ENCODE measurements at regions not wholly inside any gene's neighbourhood (a gene's known extent, or its start where the extent isn't known, plus 50 kb on each side); places are given as distances from the start of the nearest gene placed in this dataset.

DNA sequence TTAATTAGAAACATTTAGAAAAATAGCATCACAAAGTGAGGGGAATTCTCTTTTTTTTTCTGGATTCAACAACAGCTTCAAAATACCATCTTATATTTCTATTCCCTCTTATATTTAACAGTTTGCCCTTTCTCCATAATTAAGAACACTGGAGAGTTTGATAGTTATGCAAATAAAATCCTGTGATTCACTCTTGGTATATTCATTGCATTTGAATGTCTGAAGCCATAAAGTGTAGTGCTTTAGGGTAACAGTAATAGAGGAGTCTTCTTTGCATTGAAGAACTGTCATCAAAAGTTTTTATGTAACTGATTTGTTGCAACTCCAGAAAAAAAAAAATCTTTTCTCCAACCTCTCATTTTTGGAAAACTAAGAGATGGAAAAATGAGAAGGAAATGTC, 352.0 kb upstream of the GALNTL6 start:
- no peak for DNase-seq (ENCODE audit: extremely low spot score)
- POLR2A ChIA-PET, result no interaction called here
- TF ChIP-seq, protein P1, sequence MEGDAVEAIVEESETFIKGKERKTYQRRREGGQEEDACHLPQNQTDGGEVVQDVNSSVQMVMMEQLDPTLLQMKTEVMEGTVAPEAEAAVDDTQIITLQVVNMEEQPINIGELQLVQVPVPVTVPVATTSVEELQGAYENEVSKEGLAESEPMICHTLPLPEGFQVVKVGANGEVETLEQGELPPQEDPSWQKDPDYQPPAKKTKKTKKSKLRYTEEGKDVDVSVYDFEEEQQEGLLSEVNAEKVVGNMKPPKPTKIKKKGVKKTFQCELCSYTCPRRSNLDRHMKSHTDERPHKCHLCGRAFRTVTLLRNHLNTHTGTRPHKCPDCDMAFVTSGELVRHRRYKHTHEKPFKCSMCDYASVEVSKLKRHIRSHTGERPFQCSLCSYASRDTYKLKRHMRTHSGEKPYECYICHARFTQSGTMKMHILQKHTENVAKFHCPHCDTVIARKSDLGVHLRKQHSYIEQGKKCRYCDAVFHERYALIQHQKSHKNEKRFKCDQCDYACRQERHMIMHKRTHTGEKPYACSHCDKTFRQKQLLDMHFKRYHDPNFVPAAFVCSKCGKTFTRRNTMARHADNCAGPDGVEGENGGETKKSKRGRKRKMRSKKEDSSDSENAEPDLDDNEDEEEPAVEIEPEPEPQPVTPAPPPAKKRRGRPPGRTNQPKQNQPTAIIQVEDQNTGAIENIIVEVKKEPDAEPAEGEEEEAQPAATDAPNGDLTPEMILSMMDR (IDR thresholded peaks at IDR 0.05; ENCODE audit: control extremely low read depth, extremely low read depth, low read depth, missing control alignments), result no peak
- CTCF ChIA-PET, result no interaction called here

DNA sequence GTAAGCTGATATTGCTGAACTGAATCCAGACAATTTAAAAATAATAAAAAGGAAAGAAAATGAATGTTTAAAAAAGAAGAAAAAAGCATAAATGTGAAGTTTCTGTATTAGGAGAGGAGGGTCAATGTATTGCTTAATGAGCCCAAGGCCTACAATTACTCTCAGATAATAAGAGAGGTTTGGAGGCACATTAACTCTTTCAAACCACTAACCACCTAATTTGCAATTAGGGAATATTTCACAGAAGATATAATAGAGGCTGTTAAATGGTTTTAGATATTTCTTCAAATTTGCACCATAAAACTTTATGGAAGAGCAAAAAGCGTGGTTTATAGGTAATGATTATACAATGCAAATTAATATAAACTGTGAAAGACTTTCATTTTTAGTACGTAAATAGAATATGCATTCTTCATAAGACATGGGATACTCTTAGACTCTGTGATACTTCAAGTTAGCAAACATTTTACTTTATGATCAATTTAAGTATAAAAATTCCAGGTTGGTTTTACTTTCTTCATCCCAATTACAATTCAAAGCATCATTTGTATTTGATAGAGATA, 364.2 kb upstream of the GALNTL6 start:
- TF ChIP-seq, protein P1 (IDR thresholded peaks at IDR 0.05; ENCODE audit: control extremely low read depth, extremely low read depth, low read depth, missing control alignments), result no peak
- ChIA-PET CTCF (interaction anchor here (1.2 kb wide), 1 partner anchor 9 kb away, joined by 3 read pairs; no protein-coding TSS in a partner anchor), POLR2A (no interaction called here)
- DNase-seq (ENCODE audit: extremely low spot score), result no peak

DNA sequence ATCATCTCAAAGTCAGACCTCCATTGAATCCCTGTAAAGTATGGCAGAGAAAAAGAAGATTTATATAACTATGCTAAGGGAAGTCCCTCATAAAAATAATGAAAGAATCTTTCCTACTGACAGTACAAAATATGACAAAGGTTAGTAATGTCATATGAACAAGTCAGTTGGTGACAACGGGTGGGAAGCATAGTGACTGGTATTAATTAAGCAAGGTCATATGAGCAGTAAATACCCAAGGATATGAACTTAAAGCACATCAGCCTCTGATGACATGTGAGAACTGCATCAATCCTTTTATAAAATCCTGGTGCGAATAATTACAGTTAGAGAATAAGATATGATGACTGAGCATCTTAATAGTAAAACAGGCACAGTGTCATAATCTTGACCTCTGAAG, 364.8 kb upstream of the GALNTL6 start:
- ChIA-PET POLR2A (no interaction called here), CTCF (no interaction called here)
- TF ChIP-seq, protein P1 (IDR thresholded peaks at IDR 0.05; ENCODE audit: control extremely low read depth, extremely low read depth, low read depth, missing control alignments), result no peak
- no peak for DNase-seq (ENCODE audit: extremely low spot score)

DNA sequence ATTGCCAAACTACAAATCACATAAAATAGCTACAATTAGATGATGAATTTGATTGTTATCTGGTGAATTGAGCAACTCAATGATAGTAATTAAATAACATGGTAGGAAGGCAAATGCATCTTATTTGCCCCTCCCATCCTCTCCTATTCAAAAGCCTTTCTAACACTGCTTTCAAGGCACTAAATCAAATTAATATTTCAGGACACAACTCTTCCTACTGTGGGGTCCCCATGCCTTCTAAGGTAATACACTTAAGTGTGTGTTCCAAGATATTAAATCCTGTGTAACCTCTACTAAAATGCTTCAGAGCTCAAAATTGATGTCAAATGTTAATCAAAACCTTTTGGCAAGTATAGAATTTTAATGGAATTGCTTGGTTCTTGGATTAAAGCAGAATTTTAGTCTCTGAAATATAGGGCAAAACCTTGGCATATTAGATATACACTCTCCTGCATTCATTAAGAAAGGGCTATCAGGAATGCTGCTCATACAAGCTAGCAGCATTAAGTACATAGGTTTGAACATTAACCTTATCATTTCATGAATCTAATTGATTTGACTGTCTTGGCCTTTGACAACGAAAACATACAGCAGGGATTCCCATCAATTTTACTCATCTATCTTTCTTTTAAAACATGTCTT, 371.8 kb upstream of the GALNTL6 start:
- ChIA-PET CTCF (interaction anchor here (1.2 kb wide), 1 partner anchor 9 kb away, joined by 3 read pairs; no protein-coding TSS in a partner anchor), POLR2A (no interaction called here)
- TF ChIP-seq, protein P1 (IDR thresholded peaks at IDR 0.05; ENCODE audit: control extremely low read depth, extremely low read depth, low read depth, missing control alignments), result no peak
- DNase-seq (ENCODE audit: extremely low spot score), result no peak

DNA sequence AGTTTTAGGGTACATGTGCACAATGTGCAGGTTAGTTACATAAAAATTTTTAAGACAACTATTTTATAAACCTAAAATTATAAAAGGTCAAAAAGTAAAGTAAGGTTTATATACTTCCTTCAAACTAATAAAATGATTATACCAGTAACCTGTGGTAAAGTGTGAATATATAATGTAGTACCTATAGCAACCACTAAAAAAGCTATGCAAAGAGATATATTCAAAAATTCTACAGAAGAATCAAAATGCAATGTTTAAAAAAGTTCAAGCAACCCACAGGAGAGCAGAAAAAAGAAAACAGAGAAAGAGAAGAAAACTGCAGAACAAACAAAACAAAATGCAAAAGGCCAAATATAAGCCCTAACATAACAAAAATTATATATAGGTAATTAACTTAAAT, 379.5 kb upstream of the GALNTL6 start:
- POLR2A ChIA-PET, result no interaction called here
- CTCF ChIA-PET, result no interaction called here
- TF ChIP-seq, protein P1 (IDR thresholded peaks at IDR 0.05; ENCODE audit: control extremely low read depth, extremely low read depth, low read depth, missing control alignments), result no peak
- DNase-seq (ENCODE audit: extremely low spot score), result no peak

DNA sequence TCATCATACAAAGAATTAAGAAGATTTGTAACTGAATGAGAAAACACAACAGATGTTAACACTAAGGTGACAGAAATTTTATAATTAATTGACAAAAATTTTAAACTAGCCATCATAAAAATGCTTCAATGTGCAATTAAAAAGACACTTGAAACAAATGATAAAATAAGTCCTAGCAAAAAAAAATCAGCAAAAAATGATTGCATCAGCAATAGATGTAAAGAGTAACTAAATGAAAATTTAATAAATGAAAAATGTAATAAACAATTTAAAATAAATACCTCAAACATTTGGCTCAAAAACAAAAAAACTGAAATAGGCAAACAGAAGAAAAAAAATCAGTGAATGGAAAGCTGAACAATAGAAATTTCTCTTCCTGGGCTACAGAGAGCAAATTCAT, 380.7 kb upstream of the GALNTL6 start:
- TF ChIP-seq, protein P1 (IDR thresholded peaks at IDR 0.05; ENCODE audit: control extremely low read depth, extremely low read depth, low read depth, missing control alignments), result no peak
- POLR2A ChIA-PET, result no interaction called here
- DNase-seq (ENCODE audit: extremely low spot score), result no peak
- CTCF ChIA-PET, result interaction anchor here (1.1 kb wide), 1 partner anchor 40 kb away, joined by 3 read pairs; no protein-coding TSS in a partner anchor

Data from GM10248 (cell line).